ENCODE measurements at regions not wholly inside any gene's neighbourhood (a gene's known extent, or its start where the extent isn't known, plus 50 kb on each side); places are given as distances from the start of the nearest gene placed in this dataset.
"Not testable (repeated sequence)": the region's sequence is repeated elsewhere in the genome, so short reads cannot be mapped to it uniquely, and the experiment has no call there.

DNA sequence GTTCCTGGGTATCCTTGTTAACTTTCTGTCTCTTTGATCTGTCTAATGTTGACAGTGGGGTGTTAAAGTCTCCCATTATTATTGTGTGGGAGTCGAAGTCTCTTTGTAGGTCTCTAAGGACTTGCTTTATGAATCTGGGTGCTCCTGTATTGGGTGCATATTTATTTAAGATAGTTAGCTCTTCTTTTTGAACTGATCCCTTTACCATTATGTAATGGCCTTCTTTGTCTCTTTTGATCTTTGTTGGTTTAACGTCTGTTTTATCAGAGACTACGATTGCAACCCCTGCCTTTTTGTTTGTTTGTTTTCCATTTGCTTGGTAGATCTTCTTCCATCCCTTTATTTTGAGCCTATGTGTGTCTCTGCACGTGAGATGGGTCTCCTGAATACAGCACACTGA, 612.4 kb upstream of the GBE1 start:
- TF ChIP-seq EZH2 (IDR thresholded peaks at IDR 0.05; ENCODE audit: insufficient read depth, poor library complexity, severe bottlenecking); EZH2phosphoT487 (IDR thresholded peaks at IDR 0.05; ENCODE audit: insufficient read depth, low read depth): not testable (repeated sequence)
